GM21381 (cell line): ENCODE measurements at regions not wholly inside any gene's neighbourhood (a gene's known extent, or its start where the extent isn't known, plus 50 kb on each side); places are given as distances from the start of the nearest gene placed in this dataset.
"Not testable (repeated sequence)": the region's sequence is repeated elsewhere in the genome, so short reads cannot be mapped to it uniquely, and the experiment has no call there.

Experiments used
- ATAC-seq: cut with Tn5 transposase; IDR thresholded peaks from one replicate; pipeline ENCODE4 v1.9.1; 2021; ENCODE audit warnings: mild to moderate bottlenecking, moderate library complexity; ENCODE audit not compliant: unreplicated experiment

DNA sequence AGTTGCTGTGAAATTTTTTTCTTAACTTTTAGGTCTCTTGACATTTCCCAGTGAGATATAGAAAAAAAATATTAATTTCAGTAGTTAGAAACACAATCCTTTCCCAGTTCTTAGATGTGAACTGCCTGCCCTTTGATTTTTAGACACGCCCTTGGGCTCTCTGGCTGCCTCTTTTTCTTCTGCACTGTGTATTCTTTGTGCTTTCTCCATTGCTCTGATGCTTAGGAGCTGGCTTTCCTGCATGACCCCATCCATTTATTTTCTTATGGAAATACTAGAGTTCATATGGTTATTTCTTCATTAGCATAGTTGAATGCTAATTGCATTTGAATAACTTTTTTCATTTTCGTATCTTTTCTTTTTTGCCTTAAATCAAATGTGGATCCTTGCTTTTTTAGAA, 224.9 kb upstream of the SMIM31 start:
- ATAC-seq, result no peak

DNA sequence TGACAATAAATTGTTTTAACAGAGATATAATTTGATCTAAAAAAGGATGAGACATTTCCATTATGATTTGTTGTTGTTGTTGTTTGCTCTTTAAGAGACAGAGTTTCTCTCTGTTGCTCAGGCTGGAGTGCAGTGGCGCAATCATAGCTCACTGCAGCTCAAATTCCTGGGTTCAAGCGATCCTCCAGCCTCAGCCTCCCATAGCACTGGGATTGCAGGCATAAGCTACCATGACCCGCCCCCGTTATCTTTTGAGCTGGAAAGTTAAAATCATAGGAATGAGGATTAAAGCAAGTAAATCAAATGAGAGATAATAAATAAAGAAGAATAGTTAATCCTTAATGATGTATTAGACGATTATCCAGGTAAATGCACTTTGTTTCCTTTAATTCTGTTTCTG, 224.4 kb upstream of the SMIM31 start:
- ATAC-seq, result no peak

DNA sequence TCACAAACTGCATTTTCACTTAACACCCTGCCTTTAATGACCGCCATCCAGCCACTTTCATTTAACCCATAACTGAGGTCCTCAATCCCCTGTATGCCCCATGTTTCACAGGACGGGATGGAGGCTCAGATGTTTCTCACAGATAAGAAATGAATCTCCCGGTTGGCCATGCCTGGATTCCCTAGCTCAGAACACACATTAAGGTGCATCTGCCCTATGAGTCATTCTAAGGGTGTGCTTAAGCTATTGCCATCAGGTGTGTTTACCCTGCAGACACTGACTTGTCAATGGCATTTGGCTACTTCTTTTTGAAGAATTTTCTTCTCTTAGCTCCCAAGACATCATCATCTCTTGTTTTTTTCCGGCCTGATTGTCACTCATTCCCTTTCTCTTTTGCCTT, 222.6 kb upstream of the SMIM31 start:
- ATAC-seq, result no peak

DNA sequence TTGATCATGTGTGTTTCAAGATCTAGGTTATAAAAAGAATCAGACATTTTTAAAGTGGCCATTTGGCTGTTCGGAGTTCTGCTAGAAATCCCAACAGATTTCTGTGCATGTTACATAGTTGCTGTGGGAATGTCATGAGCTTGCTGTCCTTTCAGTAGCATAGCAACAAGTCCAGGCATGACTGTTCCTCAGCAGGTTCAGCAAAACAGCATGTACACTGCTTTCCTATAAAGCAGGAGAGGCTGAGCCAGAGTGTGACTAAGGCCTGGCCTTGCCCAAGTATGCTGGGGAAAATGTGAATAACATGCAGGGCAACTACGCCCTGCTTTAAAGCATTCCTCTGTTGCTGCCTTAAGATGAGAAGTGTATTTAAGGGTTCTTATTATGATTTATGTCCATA, 217.1 kb upstream of the SMIM31 start:
- no peak for ATAC-seq

DNA sequence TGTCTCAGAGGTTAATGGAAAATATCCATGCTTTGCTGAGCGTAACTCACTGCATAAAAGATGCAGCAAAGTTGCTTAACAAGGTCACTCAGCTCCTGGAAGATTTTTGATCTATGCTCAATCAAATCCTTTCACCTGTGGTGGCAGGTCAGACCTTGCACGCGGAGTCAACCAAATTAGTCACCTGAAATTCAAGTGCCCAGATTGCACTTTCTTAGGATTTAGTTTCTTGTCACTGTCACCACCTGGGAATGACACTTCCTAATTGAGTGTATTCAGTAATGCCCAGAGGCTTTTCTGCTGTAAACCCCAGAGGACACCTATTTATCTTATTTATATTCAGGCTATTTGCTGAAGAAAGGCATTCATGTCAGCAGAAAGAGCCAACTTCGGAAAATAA, 215.8 kb upstream of the SMIM31 start:
- ATAC-seq, result no peak

DNA sequence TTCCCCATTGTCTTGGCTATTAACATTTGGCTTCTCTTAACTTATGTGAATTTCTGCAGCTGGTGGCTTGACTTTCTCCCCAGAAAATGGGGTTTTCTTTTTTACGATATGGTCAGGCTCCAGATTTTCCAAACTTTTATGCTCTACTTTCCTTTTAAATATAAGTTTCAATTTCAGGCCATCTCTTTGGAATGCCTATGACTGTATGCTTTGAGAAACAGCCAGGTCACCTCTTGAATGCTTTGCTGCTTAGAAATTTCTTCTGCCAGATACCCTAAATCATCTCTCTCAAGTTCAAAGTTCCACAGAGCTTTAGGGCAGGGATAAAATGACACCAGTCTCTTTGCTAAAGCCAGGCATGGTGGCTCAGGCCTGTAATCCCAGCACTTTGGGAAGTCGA, 212.9 kb upstream of the SMIM31 start:
- ATAC-seq, result no peak

DNA sequence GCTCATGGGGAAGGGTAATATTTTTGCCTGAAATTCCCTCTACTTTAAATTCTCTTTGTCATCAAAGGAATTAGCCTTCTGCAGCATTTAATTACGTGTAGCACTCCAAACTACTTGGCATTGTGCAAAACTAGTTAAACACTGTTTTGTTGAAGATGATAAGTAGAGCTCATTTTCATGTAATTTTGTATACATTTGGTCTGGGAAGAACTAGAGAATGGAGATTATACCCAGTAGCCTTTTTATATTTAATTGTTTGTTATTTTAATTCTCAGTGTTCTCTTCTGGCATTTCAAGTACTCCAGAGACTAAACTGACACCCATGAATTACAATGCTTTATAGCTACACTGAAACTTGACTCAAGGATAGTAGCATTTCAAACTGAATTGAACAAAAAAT, 211.5 kb upstream of the SMIM31 start:
- ATAC-seq, result no peak

DNA sequence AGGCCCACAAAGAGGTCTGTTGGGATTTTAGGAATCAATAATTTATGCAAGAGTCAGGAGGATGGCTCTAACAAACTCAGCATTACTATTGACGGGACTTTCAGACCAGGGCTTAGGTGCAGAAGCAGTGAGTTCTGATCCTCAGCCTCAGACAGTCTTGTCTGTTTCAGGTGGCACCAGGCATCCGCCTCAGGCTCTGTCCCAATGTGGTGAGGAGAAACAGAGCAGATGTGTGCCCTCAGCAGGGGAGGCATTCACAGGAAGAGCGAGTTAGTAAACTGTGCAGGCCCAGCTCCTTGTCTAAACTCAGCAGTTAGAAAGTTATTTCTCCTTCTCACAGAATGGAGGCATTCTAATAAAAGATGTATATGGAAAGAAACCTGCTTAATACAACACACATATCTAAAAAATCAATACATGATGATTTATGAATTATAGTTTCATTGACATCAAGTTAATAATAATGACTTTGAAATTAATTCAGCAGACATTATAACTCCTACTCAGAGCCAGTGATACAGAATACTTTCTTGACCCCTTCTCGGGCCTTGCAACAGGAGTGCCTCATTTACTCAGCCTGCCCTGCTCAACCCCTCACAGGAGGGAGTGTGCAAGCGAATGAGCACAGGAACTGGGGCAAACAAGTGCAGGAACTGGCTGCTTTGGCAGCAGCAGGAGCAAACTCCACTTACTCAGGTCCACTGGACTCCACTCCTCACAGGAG, 202.8 kb upstream of the SMIM31 start:
- ATAC-seq, result no peak

DNA sequence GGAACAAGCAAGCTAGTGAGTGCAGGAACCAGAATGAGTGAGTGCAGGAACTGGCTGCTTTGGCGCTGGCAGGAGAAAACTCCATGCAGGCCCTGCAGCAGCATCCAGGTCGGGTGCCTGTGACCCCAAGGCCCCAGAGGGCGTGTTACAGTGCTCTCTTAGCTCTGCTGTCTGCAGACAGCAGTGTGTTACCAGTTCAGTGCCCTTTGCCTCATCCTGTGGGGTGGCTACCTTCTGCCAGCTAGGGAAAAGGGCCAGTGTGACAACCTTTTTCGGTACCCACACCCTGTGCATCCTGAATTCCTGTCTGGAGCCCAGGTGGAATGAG, 202.3 kb upstream of the SMIM31 start:
- no peak for ATAC-seq

DNA sequence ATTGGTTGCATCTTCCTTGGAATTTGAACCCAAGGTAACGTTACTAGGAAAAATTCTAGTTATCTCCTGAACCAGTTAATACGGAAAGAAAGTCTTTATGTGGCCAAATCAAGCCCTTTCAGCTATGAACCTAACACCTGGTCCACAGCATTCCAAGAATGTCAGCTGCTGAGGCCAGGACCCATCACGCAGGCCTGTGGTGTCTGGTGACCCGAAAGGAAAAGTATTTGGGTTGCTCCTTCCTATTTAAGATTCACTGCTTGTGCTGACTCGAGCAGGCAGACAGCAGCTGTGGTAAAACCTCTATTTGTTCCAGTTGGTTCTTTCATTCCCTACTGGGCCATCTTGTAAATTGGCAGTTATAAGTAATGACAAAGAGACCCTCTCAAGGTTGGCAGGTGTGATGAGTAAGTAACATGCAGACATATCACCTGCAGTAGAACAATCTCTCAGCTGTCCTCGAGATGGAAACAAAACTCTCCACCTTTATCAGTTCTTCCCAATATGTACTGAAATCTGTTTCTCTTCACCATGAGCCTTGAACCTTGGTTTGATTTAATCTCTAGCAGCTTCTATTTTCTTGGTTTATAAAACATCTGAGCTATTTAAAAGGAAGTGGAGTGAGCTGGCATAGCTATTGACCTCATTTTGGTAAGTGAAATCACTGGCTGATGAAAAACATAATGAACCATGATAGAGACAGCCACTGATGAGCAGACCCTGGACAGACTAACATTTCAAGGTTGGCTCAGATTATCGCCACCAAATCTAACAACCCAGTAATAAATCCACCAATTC, 182.1 kb upstream of the SMIM31 start:
- no peak for ATAC-seq

DNA sequence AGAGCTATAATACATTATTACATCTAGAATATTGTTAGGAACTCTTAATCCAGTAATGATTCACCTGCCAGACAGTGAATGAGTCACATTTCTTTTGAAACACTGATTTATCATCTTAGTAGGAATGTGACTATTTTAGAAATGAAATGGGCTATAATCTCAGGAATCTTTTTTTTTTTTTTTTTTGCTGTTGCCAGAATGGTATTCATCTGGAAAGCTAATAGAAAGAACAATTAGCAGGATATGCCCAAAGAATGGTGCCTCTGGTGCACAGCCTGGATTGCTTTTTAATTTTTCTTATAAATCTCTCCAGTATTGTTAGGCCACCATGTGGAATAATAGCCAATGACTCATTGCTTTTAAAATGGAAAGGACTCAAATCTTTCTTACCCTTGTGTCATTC, 181.1 kb upstream of the SMIM31 start:
- ATAC-seq, result no peak

DNA sequence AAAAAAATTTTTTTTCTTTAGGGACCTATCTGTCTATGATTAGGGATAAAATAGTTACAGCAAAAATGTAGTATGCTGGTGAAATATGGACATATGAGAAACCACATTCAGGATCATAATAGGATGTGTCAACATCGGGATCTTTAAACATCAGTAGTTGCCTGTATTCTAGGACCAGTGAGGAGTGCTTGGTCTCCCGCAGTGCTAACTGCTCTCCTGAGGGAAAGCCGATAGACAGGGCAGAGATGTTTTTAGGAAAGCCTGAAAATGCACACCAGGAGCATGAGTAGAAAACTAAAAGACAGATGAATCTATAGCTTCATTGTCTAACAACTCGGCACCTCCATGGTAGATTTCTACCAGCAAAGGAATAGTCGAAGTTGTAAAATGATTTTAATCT, 178.1 kb upstream of the SMIM31 start:
- ATAC-seq, result no peak

DNA sequence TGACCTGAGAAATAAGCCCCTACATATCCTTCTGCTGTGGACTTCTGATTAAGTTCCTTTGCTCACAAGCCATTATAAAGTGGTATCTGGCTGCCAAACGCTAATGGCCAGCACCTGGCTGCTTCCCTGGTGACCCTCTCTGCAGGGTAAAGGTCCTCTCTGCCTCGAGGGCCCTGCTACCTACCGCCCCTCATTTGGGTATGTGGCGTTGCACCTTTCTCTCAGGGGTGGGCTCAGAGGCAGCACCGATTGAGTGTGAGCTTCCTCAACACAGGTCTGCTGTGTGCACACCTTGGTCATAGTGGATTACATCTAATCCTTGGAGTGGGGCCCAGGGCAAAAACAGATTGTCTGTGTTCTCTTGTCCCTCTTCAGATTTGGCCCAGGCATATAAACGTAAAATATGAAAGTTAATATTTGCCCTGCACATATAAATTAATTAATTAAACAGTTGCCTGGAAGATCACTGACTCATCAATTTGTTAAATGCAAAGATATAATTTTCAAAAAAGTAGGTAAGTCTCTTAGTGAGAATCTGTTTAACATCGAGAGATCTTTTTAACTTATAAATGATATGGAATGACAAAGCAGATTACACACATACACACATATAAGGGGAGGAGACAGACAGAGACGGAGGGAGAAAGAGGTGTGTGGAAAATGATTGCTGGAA, 174.5 kb upstream of the SMIM31 start:
- no peak for ATAC-seq

DNA sequence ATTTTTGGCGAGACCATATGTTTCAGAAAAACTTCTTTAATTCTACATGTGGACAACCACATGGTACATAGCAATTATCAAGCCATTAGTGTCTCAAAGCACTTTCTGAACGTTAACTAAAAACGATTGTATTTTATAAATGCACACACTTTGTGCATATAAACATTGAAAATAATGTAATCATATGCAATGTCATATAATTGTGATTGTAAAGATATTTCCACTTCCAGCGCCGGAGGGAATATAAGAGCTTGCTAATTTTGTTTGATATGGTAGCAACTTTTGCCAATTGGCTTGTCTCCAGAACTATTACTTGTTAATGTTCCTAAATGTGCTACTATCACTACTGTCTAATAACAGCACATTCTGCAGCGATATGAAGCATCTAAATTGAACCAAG, 162.3 kb upstream of the SMIM31 start:
- ATAC-seq, result no peak

DNA sequence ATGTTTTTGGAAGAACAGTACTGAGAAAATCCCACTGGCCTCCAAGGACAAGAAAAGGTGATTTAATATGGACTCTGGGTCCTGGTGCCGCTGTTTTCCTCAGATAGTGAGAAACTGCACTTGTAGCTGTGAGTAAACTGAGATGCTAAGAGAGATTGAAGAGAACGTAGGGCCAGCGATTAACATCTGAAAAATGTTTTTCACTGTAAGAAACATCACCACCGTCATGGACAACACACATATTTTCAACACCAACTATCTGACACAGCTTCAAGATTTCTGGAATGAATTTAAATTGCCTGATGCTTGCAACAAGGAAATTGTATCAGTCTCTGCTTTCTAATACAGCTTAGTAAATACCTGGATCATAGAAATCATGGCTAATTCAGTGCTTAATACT, 158.2 kb upstream of the SMIM31 start:
- no peak for ATAC-seq

DNA sequence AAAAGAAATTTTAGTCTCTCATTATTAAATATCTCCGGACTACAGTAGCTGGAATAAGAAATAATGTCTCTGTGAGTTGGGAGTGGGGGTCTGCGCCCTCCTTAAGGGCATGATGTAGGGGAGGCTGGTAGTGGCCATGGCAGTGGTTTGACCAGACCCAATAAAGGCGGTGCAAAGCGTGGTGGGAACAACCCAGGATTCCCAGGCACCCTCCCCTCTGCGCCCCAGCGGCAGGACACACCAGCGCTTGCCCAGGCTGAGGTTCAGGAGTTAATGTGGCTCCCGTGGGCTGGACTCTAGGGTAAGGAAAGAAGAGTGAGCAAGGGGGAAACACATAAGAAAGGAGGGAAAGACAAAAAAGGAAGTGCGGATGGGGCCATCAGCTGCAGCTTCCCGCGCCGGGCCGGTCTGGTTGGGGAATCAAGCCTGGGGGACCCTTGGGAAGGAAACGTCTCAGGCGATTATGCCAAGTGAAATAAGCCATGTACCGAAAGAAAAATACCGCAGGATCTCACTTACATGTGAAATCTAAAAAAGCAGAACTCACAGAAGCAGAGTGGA, 157.5 kb upstream of the SMIM31 start:
- no peak for ATAC-seq

DNA sequence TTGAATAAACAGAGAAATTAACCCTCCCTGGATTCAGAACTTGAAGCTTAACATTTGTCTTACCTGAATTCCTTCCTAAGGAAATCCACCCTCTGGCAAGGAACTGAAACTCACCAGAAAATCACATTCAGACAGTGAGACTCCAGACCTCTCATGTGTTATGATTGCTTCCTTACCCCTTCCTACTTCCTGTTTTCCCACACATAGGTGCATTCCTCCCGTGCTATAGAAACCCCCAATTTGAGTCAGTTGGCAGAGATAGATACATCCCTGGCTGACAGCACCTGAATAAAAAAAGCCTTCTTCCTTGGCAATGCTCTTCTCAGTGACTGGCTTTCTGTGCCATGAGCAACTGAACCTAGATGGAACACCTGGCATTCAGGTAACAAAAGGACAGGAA, 157.0 kb upstream of the SMIM31 start:
- ATAC-seq, result no peak

DNA sequence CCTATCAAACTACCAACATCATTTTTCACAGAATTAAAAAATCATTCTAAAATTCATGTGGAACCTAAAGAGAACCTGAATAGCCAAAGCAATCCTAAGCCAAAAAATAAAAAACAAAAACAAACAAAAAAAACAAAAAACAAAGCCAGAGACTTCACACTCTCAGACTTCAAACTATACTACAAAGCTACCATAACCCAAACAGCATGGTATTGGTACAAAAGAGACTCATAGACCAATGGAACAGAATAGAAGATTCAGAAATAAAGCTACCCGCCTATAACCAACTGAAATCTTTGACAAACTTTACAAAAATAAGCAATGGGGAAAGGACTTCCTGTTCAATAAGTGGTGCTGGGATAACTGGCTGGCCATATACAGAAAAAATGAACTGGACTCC, 152.3 kb upstream of the SMIM31 start:
- ATAC-seq, result no peak

DNA sequence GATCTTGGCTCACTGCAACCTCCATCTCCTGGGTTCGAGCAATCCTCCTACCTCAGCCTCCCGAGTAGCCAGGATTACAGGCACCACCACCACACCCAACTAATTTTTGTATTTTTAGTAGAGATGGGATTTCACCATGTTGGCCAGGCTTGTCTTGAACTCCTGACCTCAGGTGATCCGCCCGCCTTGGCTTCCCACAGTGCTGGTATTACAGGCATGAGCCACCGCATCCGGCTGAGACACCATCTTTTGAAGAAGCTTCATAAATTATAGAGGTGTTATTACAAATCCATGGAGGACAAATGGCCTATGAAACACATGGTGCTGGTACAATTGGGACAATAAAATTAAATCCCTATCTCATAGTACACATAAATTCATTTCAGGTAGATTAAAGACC, 148.1 kb upstream of the SMIM31 start:
- not testable (repeated sequence) for ATAC-seq

DNA sequence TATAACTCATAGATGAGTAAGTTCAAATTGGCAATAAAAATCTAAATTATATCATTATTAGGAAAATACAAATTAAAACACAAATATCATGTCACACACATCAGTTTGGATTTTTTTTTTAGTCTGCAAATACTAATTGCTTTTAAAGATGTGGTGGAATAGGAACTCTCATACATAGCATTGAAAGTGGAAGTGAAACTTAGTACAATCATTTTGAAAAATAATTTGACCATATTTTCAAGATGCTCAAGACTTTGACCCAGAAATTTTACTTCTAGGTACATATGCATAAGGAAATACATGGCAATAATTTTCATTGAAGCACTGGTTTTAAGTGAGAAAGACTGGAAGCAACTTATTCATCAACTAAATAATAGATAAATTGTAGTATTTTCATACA, 147.5 kb upstream of the SMIM31 start:
- peak; percentile 98 for ATAC-seq

DNA sequence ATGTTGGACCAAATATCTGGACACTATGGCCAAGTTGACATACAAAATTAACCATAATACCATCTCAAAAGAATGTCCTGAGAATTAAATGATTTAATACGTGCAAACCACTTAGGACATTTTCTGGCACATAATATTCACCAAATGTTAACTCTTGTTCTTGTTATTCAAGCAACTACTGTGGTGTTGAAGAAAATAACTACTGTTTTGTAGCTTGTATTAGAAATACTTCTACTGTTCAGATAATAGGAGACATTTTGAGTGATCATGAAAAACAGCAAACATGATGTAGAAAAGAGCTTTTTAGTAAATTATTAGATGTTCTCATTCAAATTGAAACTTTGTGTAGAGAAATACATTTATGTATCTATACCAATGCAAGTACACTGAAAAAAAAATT, 140.7 kb upstream of the SMIM31 start:
- ATAC-seq, result no peak

DNA sequence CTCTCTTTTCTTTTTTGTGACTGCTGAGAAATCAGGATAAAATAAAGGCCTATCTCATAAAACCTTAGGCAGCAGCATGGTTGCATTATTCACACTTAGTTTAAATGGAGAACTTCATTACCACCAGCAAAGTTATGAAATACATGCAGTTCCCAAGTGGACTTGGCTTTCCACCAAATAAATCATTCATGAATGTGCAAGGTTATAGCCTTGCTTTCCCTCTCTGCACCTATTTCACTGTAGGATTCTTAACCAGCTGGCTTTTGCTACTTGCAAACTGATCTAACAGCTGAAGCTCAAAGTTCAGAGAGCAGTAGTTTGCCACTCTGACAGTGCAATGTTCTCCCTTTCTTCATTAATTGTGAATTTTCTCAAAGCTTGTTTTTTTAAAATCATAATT, 140.1 kb upstream of the SMIM31 start:
- no peak for ATAC-seq
